Muscle layer of duodenum (tissue), 2 donors: ENCODE measurements at regions not wholly inside any gene's neighbourhood (a gene's known extent, or its start where the extent isn't known, plus 50 kb on each side); places are given as distances from the start of the nearest gene placed in this dataset.

ENCODE experiments used
- H3K27ac ChIP-seq: one replicate; pipeline ENCODE4 v1.7.0; 2013; ENCODE audit warnings: mild to moderate bottlenecking, low read length
- H3K27me3 ChIP-seq: one replicate; pipeline ENCODE4 v1.7.0; 2013; ENCODE audit warnings: low read depth, mild to moderate bottlenecking, control low read depth, low read length
- H3K36me3 ChIP-seq, 2 donors: one replicate each; pipeline ENCODE4 v1.7.0; 2013; ENCODE audit warnings: low read length in 2 of 2, control low read depth in 1 of 2, mild to moderate bottlenecking in 1 of 2; ENCODE audit not compliant: insufficient read depth in 2 of 2, control insufficient read depth in 1 of 2
- H3K4me1 ChIP-seq, 2 donors: one replicate each; pipeline ENCODE4 v1.7.0; 2013; ENCODE audit warnings: low read length in 2 of 2, mild to moderate bottlenecking in 2 of 2, control low read depth in 1 of 2, moderate library complexity in 1 of 2; ENCODE audit not compliant: insufficient read depth in 2 of 2, control insufficient read depth in 1 of 2
- H3K4me3 ChIP-seq, 2 donors: one replicate each; pipeline ENCODE4 v1.7.0; 2013; ENCODE audit warnings: low read length in 2 of 2, low read depth in 1 of 2, mild to moderate bottlenecking in 1 of 2
- H3K9me3 ChIP-seq, 2 donors: one replicate each; pipeline ENCODE4 v1.7.0; 2013; ENCODE audit warnings: low read length in 2 of 2, control low read depth in 1 of 2, mild to moderate bottlenecking in 1 of 2; ENCODE audit not compliant: control insufficient read depth in 1 of 2
- donor health status: healthy.

- Histone ChIP-seq H3K27me3 (peaks cover 5% of the 10 kb centered on the region), H3K27ac (no peak overlapping the region), H3K4me1 (no peaks in the 10 kb centered on the region), H3K4me3 (no peak overlapping the region), H3K9me3 (no peaks in the 10 kb centered on the region), H3K36me3 (no peaks in the 10 kb centered on the region)
Measured at GRCh38 chr11:115941481-115941993, 437.3 kb upstream of the CADM1 start.

DNA sequence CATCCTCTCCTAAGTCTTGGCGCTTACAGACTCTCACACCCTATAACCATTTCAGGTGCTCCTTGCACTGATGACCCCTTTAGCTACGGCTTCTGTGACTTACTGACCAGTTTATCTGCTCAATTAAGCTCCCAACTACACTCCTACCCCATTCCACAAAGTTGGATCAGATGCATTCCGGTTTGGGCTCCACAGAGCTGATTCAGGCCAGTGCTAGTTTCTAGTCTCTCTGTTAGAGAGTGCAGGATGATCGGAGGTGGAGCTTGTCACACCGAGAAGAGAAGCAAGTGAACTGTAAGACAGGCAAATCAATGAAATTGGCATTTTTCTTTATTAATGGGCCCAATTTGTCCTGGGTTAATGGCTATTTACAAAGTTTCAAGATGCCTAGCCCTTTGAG, 436.8 kb upstream of the CADM1 start:
- no peaks in the 10 kb centered on the region for H3K9me3 ChIP-seq
- no peak overlapping the region for H3K27ac ChIP-seq

DNA sequence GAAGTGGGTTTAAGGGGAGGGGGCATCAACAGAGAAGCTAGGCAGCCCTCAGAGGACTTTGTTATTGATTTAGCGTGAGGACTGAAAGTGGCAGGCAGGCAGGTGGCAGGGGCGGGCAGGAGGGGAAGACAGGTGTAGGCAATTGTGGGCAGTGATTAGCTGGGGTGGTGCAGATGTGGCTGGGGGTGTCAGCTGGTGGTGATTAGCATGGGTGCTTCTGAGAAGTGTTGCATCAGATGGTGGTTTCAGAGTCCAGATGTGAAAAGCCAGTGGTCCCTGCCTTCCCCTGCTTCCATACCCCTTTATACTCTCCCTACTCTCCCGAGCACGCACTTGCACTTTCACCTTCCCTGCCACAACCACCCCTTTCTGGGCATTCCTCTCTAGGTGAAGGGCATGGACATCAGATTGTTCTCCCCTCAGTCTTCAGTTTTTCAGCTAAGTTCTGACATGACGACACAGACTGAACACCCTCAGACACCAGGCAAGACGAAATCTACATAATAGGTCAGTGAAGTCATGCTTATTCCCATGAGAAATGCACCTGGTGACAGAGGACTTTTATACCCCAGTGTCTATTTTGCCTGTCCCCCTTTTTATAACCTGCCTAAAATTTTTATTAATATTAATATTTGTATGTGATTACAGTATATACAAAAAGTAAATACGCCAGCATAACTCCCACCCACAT, 435.7 kb upstream of the CADM1 start:
- H3K9me3 ChIP-seq: no peaks in the 10 kb centered on the region
- no peak overlapping the region for H3K27ac ChIP-seq
- H3K27me3 ChIP-seq: peaks cover 5% of the 10 kb centered on the region
- no peaks in the 10 kb centered on the region for H3K4me1 ChIP-seq
- no peaks in the 10 kb centered on the region for H3K36me3 ChIP-seq
- no peak overlapping the region for H3K4me3 ChIP-seq

More for the DNA sequence above, 436.8 kb upstream of the CADM1 start:
- Histone ChIP-seq H3K27me3 (peaks cover 5% of the 10 kb centered on the region), H3K4me3 (no peak overlapping the region), H3K36me3 (no peaks in the 10 kb centered on the region), H3K4me1 (no peaks in the 10 kb centered on the region)

DNA sequence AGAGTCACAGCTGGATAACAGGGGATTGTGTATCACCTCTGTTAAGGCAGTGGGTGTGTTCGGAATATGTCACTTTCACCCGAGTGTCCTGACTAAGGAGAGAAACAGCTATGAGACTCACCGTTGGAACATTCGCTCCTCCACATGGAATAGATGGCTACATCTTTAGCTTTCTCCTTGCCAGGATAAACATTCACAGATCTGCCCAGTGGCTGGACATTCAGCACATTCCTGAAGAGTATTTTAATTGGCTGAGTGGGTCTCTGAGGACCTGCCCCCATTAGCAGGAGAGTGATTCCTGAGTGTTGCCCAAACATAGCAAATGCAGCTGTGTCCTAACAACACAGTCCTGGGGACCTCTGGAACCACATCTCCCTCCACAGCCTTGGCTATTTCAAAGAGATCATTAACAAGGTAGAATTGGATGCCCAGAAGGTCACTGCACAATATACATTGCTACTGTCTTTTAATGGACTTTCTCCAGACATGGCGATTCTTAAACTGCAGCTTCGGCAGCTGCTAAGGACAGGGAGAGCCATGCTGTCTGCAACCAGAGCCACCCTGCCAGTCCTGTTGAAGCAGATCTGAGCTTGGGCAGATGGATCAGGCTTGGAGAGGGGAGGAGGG, 435.0 kb upstream of the CADM1 start:
- Histone ChIP-seq H3K4me3 (no peak overlapping the region), H3K9me3 (no peaks in the 10 kb centered on the region), H3K27ac (no peak overlapping the region), H3K36me3 (no peaks in the 10 kb centered on the region), H3K4me1 (no peaks in the 10 kb centered on the region), H3K27me3 (peaks cover 5% of the 10 kb centered on the region)

DNA sequence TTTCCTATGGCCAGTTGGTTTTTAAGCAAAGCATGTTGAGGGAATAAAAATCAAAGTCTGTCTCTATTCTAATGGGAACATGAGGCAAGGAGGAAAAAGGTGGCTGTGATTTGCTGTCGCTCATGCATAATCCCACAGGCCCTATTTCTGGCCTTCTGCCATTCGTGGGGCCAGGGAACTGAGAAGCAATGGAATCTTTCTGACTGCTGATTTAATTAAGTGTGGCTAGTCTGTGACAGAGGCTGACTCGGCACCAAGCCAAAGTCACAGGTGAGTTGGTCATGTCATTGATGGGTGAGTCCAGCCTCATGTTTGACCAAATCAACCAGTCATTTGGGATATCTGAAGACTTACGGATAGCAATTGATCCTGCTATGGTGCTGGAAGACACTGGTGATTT, 429.3 kb upstream of the CADM1 start:
- no peak overlapping the region for H3K27ac ChIP-seq
- no peak overlapping the region for H3K4me3 ChIP-seq
- H3K9me3 ChIP-seq: no peaks in the 10 kb centered on the region
- H3K4me1 ChIP-seq: peaks cover 8 to 14% of the 10 kb centered on the region in 2 donors
- H3K36me3 ChIP-seq: no peaks in the 10 kb centered on the region
- peaks cover under 1% of the 10 kb centered on the region for H3K27me3 ChIP-seq

GRCh38 chr11:115931548-115932083, 427.4 kb upstream of the CADM1 start:
- no peak overlapping the region for H3K4me3 ChIP-seq
- H3K27ac ChIP-seq: no peak overlapping the region
- H3K27me3 ChIP-seq: no peaks in the 10 kb centered on the region
- no peaks in the 10 kb centered on the region for H3K36me3 ChIP-seq
- H3K4me1 ChIP-seq: peaks cover 8 to 14% of the 10 kb centered on the region in 2 donors
- H3K9me3 ChIP-seq: no peaks in the 10 kb centered on the region

DNA sequence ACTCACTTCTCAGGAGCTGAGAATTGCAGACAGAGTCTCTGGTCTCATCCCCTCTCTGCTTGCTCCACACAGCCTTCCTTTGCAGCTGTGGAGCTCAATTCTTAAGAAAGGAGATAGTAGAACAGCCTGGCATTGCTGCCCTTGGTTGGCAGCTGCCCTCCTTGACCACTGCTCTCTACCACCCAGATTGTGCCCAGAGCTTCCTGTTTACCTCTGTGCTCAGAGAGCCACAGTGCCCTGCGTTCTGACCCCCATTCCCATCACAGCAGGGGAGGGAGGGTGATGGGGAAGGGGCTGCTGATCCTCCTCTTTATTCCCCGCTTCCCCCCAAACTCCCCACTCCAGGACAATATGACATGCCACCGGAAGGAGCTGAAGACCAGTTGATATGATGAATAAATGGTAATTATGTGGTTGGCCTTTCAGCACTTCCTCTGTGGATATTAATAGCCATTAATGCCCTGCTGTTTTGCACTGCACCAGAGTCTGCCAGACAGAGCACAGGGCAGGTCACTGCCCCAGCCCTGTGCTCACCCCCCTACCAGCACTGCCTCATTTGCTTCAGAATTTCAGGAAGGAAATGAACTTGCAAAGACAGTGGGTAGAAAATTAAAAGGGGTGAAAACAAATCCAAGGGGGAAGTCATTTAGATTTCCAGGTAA, 426.8 kb upstream of the CADM1 start:
- Histone ChIP-seq H3K36me3 (no peaks in the 10 kb centered on the region), H3K9me3 (no peaks in the 10 kb centered on the region), H3K27ac (no peak overlapping the region), H3K4me3 (no peak overlapping the region), H3K4me1 (peaks cover 8 to 14% of the 10 kb centered on the region in 2 donors), H3K27me3 (no peaks in the 10 kb centered on the region)

- Histone ChIP-seq H3K36me3 (no peaks in the 10 kb centered on the region), H3K4me3 (no peak overlapping the region), H3K4me1 (peaks cover 8 to 14% of the 10 kb centered on the region in 2 donors), H3K9me3 (no peaks in the 10 kb centered on the region), H3K27ac (no peak overlapping the region), H3K27me3 (no peaks in the 10 kb centered on the region)
Measured at GRCh38 chr11:115930291-115930690, 426.1 kb upstream of the CADM1 start.

DNA sequence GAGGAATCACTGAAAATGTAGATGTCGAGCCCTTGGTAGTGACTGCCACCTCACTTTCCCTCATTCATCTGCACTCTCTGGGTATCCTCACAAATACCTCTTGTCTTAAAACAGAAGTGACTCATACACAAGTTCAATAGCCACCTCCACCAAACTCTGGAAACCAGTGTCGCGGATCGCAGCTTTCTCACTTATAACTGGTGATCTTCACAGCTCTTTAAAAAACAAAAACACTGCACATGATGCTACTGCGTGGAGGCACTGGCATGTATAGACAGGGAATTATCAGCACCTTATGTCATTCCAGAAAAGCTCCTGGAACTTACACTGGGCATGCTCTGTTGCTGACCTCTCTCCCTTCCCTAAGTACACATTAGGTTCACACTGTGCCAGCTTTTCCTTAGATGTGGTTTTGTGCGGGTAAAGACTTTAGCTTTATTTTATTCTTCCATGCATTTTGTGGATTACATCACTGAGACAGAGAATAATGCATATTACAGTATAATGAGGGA, 425.5 kb upstream of the CADM1 start:
- Histone ChIP-seq H3K4me1 (peaks cover 8 to 14% of the 10 kb centered on the region in 2 donors), H3K27ac (no peak overlapping the region), H3K9me3 (no peaks in the 10 kb centered on the region), H3K4me3 (no peak overlapping the region), H3K36me3 (no peaks in the 10 kb centered on the region), H3K27me3 (no peaks in the 10 kb centered on the region)

- Histone ChIP-seq H3K27ac (no peak overlapping the region), H3K27me3 (no peaks in the 10 kb centered on the region), H3K36me3 (no peaks in the 10 kb centered on the region), H3K4me1 (peaks cover 8 to 14% of the 10 kb centered on the region in 2 donors), H3K4me3 (no peak overlapping the region), H3K9me3 (no peaks in the 10 kb centered on the region)
Measured at GRCh38 chr11:115928811-115929210, 424.6 kb upstream of the CADM1 start.

GRCh38 chr11:115927823-115928329, 423.7 kb upstream of the CADM1 start:
- H3K4me3 ChIP-seq: no peak overlapping the region
- no peaks in the 10 kb centered on the region for H3K36me3 ChIP-seq
- no peaks in the 10 kb centered on the region for H3K27me3 ChIP-seq
- peaks cover 8 to 14% of the 10 kb centered on the region in 2 donors for H3K4me1 ChIP-seq
- H3K9me3 ChIP-seq: no peaks in the 10 kb centered on the region
- no peak overlapping the region for H3K27ac ChIP-seq
